Caki2 (cell line): ENCODE measurements at regions not wholly inside any gene's neighbourhood (a gene's known extent, or its start where the extent isn't known, plus 50 kb on each side); places are given as distances from the start of the nearest gene placed in this dataset.

Source experiments
- DNase-seq: peaks from one replicate; pipeline ENCODE4 v3.0.0-alpha.2; 2015; ENCODE audit warnings: low read depth
- in situ Hi-C: cut with HindIII; loops from 2 replicates; pipeline ENCODE4 v1.10.0; 2016; ENCODE audit warnings: low sequenced_read_pairs, low pct_unique_long_range_greater_than_20kb, mixed read lengths

- in situ Hi-C loops: no loop called here
- DNase-seq: no peak
These were observed 159.9 kb upstream of the EEPD1 start for GRCh38 chr7:35993113-35993512.

DNA sequence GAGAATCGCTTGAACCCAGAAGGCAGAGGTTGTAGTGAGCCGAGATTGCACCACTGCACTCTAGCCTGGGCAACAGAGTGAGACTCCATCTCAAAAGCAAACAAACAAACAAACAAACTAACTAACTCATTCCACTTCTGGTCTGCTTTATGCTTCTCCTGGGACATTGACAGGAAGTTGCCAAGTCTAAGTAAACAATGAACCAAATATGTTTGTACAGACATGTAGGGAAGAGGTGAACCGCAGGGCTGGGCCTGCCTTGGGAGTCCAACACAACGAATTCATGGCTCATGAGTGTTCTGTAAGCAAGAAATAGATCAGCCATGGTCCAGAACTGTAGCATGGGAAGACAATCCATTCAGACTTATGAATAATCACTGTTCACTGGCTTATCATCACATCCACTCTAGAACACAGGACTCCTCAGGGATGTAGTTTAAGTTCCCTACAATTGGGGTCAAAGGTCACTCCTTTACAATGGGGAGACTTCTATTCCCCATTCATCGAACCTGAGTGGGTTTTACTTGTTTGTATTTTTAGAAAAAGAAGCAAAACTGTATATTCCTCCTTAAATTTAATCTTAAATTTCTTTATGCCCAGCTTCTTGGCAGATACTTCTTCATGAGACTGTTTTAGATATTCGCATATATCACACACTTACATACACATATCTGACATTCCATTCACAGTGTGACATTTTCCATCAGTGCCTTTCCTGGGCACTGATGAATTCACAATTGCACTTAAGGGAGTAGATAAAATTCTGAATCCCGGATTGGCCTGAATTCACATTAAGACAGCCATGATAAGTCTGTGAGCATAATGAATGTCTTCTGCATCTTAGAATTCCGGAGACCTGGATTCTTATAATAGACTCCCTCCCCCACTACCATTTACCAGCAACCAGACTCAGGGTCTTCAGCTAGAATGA is 159.1 kb upstream of the EEPD1 start:
- no peak for DNase-seq
- in situ Hi-C loops: no loop called here

DNA sequence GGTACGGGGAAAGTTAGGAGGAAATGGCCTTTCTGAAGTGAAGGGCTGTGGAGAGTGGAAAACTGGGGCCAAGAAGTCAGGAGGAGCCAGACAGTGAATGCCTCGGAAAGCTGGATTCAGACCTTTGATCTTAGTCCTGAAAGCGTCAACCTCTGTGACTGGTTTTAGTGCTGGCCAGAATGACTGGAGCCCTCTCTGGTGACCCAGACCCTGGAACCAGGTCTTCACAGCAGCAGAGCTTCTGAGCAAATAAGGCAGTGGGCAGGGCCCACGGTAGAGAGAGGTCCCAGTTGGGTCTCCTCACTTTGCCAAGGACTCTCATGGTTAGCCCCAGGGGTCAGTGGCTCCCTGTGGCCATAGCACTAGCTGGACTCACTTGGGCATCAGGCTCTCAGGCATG is 157.7 kb upstream of the EEPD1 start:
- DNase-seq: no peak
- in situ Hi-C loops: no loop called here

GRCh38 chr7:35998481-35998880 is 154.6 kb upstream of the EEPD1 start:
- in situ Hi-C loops: no loop called here
- no peak for DNase-seq

GRCh38 chr7:36001546-36001945 is 151.5 kb upstream of the EEPD1 start:
- in situ Hi-C loops: no loop called here
- no peak for DNase-seq

DNA sequence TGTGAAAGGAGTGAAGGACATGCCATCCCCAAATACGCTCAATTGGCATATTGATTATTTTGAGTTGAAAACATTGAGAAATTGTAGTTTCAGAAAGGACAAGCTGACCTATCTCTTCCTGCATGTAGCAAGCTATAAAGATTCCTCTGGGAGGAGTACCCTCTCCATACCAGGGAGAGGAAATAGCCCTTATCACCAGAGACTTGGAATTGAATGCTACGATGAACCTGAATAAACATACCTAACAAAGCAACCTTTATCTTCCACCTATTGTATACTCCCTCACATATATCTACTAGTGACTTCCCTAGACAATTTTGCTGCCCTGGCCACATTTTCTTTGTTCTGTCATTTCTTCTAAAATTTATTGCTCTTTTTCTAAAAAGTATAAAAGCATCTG is 150.2 kb upstream of the EEPD1 start:
- in situ Hi-C loops: no loop called here
- DNase-seq: no peak

DNA sequence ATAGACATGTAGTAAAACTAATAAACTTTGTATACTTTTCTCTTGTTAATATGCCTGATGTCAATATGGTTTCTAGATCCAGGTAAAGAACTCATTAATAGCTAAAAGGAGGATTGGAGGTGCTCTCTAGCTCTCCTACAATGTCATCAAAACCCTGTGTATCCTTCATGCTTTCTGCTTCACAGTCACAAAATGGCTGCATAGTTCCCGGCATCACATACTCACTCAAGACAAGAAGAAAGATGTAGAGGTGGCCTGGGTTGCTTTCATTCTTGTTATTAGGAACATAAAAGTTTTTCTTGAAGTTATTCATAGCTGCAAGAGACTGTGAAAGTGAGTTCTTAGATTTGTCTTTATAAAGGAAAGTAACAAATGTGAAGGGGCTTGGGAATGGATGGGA is 149.7 kb upstream of the EEPD1 start:
- in situ Hi-C loops: no loop called here
- no peak for DNase-seq

DNA sequence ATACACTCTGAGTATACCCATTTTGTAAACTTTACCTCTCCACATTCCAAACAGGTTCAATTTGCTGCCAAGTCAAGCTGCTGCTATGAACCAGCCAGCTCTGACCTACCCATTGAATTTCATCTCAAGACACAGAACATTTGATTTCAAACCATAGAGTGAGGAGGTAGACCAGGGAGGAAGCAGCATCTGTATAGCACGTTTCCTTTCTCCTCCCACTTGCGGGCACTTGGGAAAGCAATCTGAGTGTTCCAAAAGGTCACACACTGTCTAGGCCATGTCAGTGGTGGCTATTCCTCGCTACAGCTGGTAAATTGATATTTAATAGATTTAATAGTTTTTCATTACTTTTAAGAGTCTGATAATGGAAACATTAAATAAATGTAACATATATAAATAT is 147.8 kb upstream of the EEPD1 start:
- in situ Hi-C loops: no loop called here
- DNase-seq: no peak

GRCh38 chr7:36005876-36006275 is 147.2 kb upstream of the EEPD1 start:
- no peak for DNase-seq
- in situ Hi-C loops: no loop called here

DNA sequence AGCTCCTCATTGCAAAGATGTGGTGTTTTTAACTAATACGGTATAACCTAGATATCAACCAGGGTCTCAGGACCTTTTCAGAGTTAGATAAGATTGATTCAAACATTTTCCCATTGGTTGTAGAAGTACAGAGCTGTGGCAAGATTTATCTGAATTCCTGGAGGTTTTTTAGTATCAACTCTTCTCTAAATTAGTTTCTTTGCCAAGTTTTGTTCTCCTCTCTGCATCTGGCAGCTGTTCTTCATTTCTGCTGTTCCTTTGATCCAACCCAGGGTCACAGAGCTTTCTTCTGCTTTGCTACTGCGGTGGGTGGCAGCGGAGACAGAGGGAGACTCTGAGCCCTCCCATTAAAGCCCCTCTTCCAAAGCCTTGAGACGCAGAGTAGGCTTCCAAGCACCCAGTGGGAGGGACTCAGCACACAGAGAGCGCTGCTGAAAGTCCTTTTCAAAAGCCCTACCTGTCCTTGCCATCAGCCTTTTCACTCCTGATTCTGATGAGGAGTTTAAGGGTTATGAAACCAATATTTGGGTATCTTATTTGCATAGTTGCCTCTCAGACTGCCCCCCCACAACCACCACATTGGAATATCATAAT is 146.3 kb upstream of the EEPD1 start:
- in situ Hi-C loops: no loop called here
- no peak for DNase-seq

- no peak for DNase-seq
These were observed 142.1 kb upstream of the EEPD1 start for GRCh38 chr7:36010656-36011587.

GRCh38 chr7:36011588-36011965 is 141.5 kb upstream of the EEPD1 start:
- DNase-seq: no peak
- in situ Hi-C loops: no loop called here

More at GRCh38 chr7:36010656-36011587, 142.1 kb upstream of the EEPD1 start:
- in situ Hi-C loops: no loop called here

GRCh38 chr7:36013246-36014014 is 139.6 kb upstream of the EEPD1 start:
- in situ Hi-C loops: no loop called here
- DNase-seq: no peak

- in situ Hi-C loops: no loop called here
These were observed 138.1 kb upstream of the EEPD1 start for GRCh38 chr7:36014961-36015360.

GRCh38 chr7:36015733-36016132 is 137.3 kb upstream of the EEPD1 start:
- in situ Hi-C loops: no loop called here
- no peak for DNase-seq

More at GRCh38 chr7:36014961-36015360, 138.1 kb upstream of the EEPD1 start:
- no peak for DNase-seq

- no peak for DNase-seq
- in situ Hi-C loops: no loop called here
These were observed 136.4 kb upstream of the EEPD1 start for GRCh38 chr7:36016648-36017047.

DNA sequence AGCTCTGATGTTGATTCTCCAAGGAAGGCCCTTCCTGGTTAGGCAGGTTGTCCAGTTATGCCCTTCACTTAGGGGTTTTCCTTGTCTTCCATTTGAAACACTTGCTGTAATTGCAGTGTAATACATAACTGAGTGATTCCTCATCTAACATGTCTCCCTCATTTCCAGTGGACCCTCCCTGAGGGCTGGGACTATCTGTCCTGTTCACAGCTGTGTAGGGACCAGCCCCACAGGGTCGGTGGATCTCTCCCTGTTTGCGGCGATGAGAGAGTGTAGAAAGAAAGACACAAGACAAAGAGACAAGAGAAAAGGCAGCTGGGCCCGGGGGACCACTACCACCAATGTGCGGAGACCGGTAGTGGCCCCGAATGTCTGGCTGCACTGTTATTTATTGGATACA is 135.9 kb upstream of the EEPD1 start:
- DNase-seq: no peak
- in situ Hi-C loops: no loop called here

DNA sequence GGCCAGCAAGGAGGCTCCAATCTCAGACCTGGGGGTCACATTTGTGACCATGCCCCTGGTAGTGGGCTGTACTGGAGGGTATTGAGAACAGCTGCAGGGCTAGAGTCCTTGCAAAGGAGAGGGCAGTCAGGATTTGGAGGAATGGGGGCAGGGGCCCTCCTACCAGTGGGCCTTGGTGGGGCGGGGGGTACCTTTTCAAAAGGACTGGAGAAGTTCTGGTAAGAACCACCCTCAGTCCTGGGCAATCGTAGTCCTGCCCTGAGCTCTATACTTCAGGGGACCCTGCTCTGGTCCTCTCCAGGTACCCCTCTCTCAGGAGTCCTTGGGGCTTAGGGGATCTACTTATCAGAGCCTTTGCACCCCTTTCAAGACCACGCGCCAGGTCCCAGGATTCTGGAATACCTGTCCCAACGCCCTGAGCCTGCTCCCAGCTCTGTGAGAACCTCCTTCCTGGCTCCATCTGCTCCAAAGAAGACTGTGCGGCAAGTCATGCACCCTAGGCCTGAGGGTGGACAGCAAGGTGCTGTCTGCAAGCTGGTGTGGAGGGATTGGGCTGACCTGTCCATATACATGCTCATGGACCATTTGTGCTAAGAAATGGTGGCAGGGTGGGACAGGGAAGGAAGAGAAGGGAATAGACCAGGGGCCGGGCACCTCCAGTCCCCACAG is 134.1 kb upstream of the EEPD1 start:
- in situ Hi-C loops: no loop called here
- no peak for DNase-seq
